Caco-2 (cell line): ENCODE measurements at regions not wholly inside any gene's neighbourhood (a gene's known extent, or its start where the extent isn't known, plus 50 kb on each side); places are given as distances from the start of the nearest gene placed in this dataset.

Experiments
- BruUV-seq: library from RNA; stranded (reverse); fragments of 400-500 nt; replicated peaks from 2 replicates; lab custom pipeline; 2021; lab: Mats Ljungman, UMichigan
- CTCF ChIA-PET: fragments of 300-600 bp; sonication (Branson Sonifier 250); formaldehyde crosslinking; loops from one replicate; lab custom pipeline; 2022; ENCODE audit warnings: antibody characterized with exemption; lab: Charles Lee
- POLR2A ChIA-PET: fragments of 300-600 bp; sonication (Branson Sonifier 250); formaldehyde crosslinking; loops from one replicate; lab custom pipeline; 2022; ENCODE audit warnings: antibody characterized with exemption; lab: Charles Lee
- DNase-seq, 2 experiments: peaks; one replicate each; pipeline versions ENCODE4 v3.0.0 to v3.0.0-alpha.2; 2020 to 2022
- H3K27me3 ChIP-seq: replicated peaks from 2 replicates; pipeline ENCODE4 v1.6.0; 2011; ENCODE audit warnings: low read length; ENCODE audit not compliant: control insufficient read depth, insufficient read depth
- H3K36me3 ChIP-seq: 2 replicates; pipeline ENCODE4 v1.5.1; 2011; ENCODE audit warnings: low read length; ENCODE audit not compliant: control insufficient read depth, insufficient read depth
- H3K4me1 ChIP-seq: fragments of 250-450 bp; sonication (Bioruptor Pico); 2 replicates; pipeline ENCODE4 v1.5.1; 2020; ENCODE audit warnings: mild to moderate bottlenecking
- H3K4me3 ChIP-seq: 2 replicates; pipeline ENCODE4 v1.5.1; 2011; ENCODE audit warnings: low read depth, mild to moderate bottlenecking, control low read depth, low read length
- H3K9me3 ChIP-seq: fragments of 250-450 bp; sonication (Bioruptor Pico); 2 replicates; pipeline ENCODE4 v1.5.1; 2020; ENCODE audit warnings: mild to moderate bottlenecking, moderate library complexity
- H3K27ac Mint-ChIP-seq: one replicate; pipeline ENCODE4 v1.8.0; 2022; ENCODE audit warnings: mixed read lengths; ENCODE audit not compliant: unreplicated experiment
- H3K27me3 Mint-ChIP-seq: one replicate; pipeline ENCODE4 v1.8.0; 2022; ENCODE audit warnings: mixed read lengths; ENCODE audit not compliant: insufficient read depth, unreplicated experiment
- H3K36me3 Mint-ChIP-seq: one replicate; pipeline ENCODE4 v1.8.0; 2022; ENCODE audit warnings: mild to moderate bottlenecking, mixed read lengths; ENCODE audit not compliant: insufficient read depth, unreplicated experiment
- H3K4me1 Mint-ChIP-seq: one replicate; pipeline ENCODE4 v1.8.0; 2022; ENCODE audit warnings: low read depth, mixed read lengths; ENCODE audit not compliant: unreplicated experiment
- H3K4me3 Mint-ChIP-seq: one replicate; pipeline ENCODE4 v1.8.0; 2022; ENCODE audit warnings: mild to moderate bottlenecking, moderate library complexity, mixed read lengths; ENCODE audit not compliant: unreplicated experiment
- H3K9me3 Mint-ChIP-seq: one replicate; pipeline ENCODE4 v1.8.0; 2022; ENCODE audit warnings: mixed read lengths; ENCODE audit not compliant: unreplicated experiment
- intact Hi-C: fragments of 100-400 bp; cut with micrococcal nuclease; formaldehyde crosslinking; loops from one replicate; pipeline ENCODE4 v1.10.0; 2022; ENCODE audit not compliant: unreplicated experiment
- TF ChIP-seq, protein P1 (sequence below), 2 experiments: fragments of 200-600 bp in 1 of 2; IDR thresholded peaks; 1 replicate in 1 of 2; 2 replicates in 1 of 2; pipeline versions ENCODE4 v1.5.1 to v1.8.0; 2011 to 2022; ENCODE audit warnings: antibody characterized with exemption in 1 of 2, control low read depth in 1 of 2, inconsistent platforms in 1 of 2, low read depth in 1 of 2, low read length in 1 of 2, mild to moderate bottlenecking in 1 of 2, moderate library complexity in 1 of 2; ENCODE audit not compliant: insufficient read depth in 1 of 2, severe bottlenecking in 1 of 2, unreplicated experiment in 1 of 2

DNA sequence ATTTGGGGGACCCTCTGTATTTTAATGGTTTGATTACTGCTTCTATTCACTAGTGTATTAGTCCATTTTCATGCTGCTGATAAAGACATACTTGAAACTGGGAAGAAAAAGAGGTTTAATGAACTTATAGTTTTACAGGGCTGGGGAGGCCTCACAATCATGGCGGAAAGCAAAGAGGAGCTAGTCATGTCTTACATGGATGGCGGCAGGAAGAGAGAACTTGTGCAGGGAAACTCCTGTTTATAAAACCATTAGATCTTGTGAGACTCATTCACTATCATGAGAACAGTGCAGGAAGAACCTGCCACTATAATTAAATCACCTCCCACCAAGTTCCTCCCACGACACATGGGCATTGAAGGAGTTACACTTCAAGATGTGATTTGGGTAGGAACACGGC is 464.5 kb upstream of the RGS18 start:
- intact Hi-C loops, result no loop called here
- CTCF ChIA-PET, result no interaction called here
- peaks cover 7% of the 10 kb centered on the region; the same call in 1 of the 2 replicates for H3K9me3 ChIP-seq
- H3K4me3 ChIP-seq, result no peak overlapping the region
- Mint-ChIP-seq H3K4me1 (no peaks in the 10 kb centered on the region), H3K9me3 (peaks cover 10% of the 10 kb centered on the region), H3K36me3 (no peaks in the 10 kb centered on the region), H3K27me3 (no peaks in the 10 kb centered on the region), H3K4me3 (no peak overlapping the region), H3K27ac (no peak overlapping the region)
- peaks cover 8% of the 10 kb centered on the region for H3K4me1 ChIP-seq
- no peak for DNase-seq
- no TSS peak for BruUV-seq
- no peaks in the 10 kb centered on the region for H3K27me3 ChIP-seq
- POLR2A ChIA-PET, result no interaction called here
- no peaks in the 10 kb centered on the region for H3K36me3 ChIP-seq
- TF ChIP-seq, protein P1, sequence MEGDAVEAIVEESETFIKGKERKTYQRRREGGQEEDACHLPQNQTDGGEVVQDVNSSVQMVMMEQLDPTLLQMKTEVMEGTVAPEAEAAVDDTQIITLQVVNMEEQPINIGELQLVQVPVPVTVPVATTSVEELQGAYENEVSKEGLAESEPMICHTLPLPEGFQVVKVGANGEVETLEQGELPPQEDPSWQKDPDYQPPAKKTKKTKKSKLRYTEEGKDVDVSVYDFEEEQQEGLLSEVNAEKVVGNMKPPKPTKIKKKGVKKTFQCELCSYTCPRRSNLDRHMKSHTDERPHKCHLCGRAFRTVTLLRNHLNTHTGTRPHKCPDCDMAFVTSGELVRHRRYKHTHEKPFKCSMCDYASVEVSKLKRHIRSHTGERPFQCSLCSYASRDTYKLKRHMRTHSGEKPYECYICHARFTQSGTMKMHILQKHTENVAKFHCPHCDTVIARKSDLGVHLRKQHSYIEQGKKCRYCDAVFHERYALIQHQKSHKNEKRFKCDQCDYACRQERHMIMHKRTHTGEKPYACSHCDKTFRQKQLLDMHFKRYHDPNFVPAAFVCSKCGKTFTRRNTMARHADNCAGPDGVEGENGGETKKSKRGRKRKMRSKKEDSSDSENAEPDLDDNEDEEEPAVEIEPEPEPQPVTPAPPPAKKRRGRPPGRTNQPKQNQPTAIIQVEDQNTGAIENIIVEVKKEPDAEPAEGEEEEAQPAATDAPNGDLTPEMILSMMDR (IDR thresholded peaks at IDR 0.05; ENCODE audit: insufficient read depth in 1 of 2, low read depth in 1 of 2, low read length in 1 of 2, severe bottlenecking in 1 of 2, unreplicated experiment in 1 of 2), result no peak

DNA sequence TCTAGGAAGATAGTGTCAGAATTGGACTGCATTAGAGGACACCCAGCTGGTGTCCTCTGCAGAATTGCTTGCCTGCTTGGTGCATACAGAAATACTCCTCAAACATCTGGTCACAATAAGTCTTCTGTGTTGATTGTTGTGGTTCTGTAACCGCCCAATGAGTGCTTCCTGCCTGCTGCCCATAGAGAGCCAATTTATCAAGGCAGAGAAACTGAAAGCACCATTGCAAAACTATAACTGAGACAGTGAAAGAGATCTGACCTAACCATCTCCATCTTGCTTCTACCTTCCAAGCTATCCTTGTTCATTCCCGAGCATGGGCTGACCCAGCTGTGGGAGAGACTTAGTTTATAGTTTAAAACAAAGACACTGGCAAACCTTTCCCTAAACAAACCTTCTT is 462.4 kb upstream of the RGS18 start:
- intact Hi-C loops, result no loop called here
- H3K9me3 Mint-ChIP-seq, result peaks cover 10% of the 10 kb centered on the region
- no peak overlapping the region for H3K4me3 ChIP-seq
- ChIA-PET POLR2A (no interaction called here), CTCF (no interaction called here)
- no peak overlapping the region for H3K27ac Mint-ChIP-seq
- H3K27me3 ChIP-seq, result no peaks in the 10 kb centered on the region
- no peak overlapping the region for H3K4me3 Mint-ChIP-seq
- no TSS peak for BruUV-seq
- H3K4me1 Mint-ChIP-seq, result peaks cover 10% of the 10 kb centered on the region
- H3K27me3 Mint-ChIP-seq, result no peaks in the 10 kb centered on the region
- H3K9me3 ChIP-seq, result peaks cover 7% of the 10 kb centered on the region; the same call in 1 of the 2 replicates
- DNase-seq, result no peak
- H3K36me3 Mint-ChIP-seq, result no peaks in the 10 kb centered on the region
- TF ChIP-seq, protein P1 (IDR thresholded peaks at IDR 0.05; ENCODE audit: insufficient read depth in 1 of 2, low read depth in 1 of 2, low read length in 1 of 2, severe bottlenecking in 1 of 2, unreplicated experiment in 1 of 2), result no peak
- H3K4me1 ChIP-seq, result peaks cover 27% of the 10 kb centered on the region
- no peaks in the 10 kb centered on the region for H3K36me3 ChIP-seq

DNA sequence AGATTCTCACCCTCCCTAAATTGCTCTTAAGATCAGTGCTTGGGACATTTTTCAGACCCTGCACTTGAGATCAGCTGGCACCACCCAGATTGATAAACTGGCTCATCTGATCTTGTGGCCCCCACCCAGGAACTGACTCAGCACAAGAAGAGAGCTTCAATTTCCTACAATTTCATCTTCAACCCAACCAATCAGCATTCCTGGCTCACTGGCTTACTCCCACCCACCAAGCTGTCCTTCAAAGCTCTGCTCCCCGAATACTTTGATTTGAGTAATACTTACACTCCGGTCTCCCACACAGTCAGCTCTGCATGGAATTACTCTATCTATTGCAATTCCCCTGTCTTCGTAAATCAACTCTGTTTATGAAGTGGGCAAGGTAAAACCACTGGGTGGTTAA is 461.9 kb upstream of the RGS18 start:
- Mint-ChIP-seq H3K4me3 (no peak overlapping the region), H3K9me3 (peaks cover 15% of the 10 kb centered on the region), H3K36me3 (no peaks in the 10 kb centered on the region), H3K4me1 (peaks cover 15% of the 10 kb centered on the region), H3K27ac (no peak overlapping the region), H3K27me3 (no peaks in the 10 kb centered on the region)
- CTCF ChIA-PET, result no interaction called here
- intact Hi-C loops, result no loop called here
- Histone ChIP-seq H3K36me3 (no peaks in the 10 kb centered on the region), H3K4me3 (no peak overlapping the region), H3K4me1 (peaks cover 32% of the 10 kb centered on the region), H3K9me3 (peaks cover 7% of the 10 kb centered on the region; the same call in 1 of the 2 replicates), H3K27me3 (no peaks in the 10 kb centered on the region)
- BruUV-seq, result no TSS peak
- POLR2A ChIA-PET, result no interaction called here
- no peak for DNase-seq
- TF ChIP-seq, protein P1 (IDR thresholded peaks at IDR 0.05; ENCODE audit: insufficient read depth in 1 of 2, low read depth in 1 of 2, low read length in 1 of 2, severe bottlenecking in 1 of 2, unreplicated experiment in 1 of 2), result no peak
